Kidney capillary endothelial cell (primary cell): ENCODE measurements at regions not wholly inside any gene's neighbourhood (a gene's known extent, or its start where the extent isn't known, plus 50 kb on each side); places are given as distances from the start of the nearest gene placed in this dataset.

Source experiments
- DNase-seq: peaks from one replicate; pipeline ENCODE4 v3.0.0-alpha.2; 2018; ENCODE audit warnings: low spot score

DNA sequence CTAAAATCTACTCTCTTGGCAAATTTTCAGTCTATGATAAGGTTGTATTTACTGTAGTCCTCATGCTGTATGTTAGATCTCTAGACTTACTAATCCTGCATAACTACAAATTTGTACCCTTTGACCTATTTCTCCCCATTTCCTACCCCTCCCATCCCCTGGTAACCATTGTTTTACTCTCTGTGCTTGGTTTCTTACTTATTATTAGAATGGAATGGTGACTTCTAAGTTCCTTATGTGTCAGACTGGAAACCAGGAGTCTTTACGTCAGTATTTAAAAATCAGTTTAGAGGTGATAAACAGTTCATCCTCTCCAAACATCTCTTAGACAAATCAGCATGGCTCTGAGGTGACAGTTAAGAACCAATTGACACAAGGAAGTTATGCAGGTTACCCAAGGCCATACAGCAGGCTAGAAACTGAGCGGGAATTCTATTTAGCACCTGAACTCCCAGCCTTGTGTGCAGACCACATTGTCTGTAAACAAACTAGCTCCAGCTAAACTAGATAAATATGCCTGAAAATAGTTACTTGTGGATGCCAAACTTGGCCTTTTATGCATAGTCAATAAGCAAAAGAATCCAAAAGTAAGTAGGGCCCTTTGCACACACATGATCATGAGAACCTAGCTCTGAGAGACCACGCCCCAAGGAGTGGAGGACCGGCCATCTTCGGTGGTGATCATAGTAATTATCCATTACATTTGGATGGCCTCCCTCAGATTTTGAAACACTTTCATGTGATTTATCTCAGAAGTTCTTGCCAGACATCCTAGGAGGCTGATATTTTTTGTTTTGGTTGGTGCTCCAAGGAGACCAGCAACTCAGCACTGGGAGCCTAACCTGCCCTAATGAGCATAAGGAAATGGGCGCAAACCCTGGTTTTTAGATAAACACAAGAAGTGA is 72.3 kb upstream of the BOC start:
- DNase-seq: no peak

DNA sequence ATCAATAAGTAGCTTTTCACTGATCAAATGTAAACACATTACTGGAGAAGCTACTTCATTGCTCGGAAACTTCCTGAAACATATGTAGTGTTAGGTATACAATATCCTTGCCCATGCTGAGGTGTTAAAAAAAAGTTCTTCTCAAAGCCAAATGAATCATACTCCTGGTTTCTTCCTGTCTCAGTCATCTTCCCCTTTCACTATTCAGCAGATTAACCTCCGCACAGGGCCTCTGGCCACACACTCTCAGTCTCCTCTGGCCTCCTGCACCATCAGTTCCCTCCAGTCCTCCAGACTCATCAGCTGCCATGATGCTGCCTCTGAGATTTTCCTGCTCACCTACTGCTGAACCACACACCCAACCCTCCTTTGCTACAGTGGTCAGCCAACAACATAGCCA is 70.5 kb upstream of the BOC start:
- peak; percentile 82 for DNase-seq

DNA sequence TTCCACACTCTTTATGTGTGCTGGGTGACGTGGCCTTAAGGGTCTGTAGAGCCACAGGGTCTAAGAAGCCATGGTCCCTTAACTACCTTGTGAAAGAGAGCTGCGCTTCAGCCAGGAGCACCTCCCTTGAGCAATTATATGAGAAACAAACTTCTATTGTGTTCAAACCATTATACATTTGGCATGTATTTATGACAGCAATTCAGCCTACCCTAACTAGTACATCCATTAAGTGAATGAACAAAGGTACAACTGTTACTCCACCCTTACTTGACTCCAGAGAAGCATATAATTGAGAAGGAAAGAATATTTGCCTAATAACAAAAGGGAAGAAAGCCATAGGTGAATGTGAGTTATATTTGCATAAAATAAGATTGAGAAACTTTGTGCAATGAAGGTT is 69.8 kb upstream of the BOC start:
- no peak for DNase-seq

DNA sequence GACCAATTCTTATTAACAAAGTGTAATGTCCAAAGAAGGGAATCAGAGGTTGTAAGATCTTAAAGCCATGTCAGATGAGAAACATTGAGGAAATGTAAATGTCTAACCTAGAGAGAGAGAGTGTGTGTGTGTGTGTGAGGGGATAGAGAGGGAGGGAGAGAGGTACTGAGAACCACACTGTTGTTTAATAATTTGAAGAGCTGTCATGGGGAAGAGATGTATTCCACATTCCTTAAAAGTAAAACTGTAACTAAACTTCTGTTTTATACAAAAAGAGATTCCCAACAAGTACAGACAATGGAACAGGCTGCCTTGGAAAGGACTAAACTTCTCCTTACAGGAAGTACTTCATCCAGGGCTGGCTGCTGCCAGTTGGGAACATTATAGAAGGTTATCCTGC is 68.9 kb upstream of the BOC start:
- no peak for DNase-seq

DNA sequence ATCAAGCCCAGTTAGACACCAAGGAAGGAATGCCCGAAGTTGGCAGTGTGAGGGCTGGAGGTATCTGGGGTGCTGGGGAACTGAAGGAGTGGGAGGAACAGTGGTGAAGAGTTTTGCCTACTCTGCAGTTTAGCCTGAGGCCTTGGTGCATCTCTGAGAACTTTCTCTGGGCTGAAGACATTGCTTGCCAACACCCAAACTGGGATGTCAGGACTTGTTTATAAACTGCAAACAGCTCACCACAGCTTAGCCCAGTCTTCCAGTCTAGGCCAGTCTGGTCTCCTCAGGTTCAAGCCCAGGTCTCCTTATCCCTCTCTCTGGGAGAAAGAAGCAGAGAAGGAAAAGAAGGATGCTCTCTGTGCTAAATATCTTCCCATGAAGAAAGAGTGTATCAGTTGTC is 68.0 kb upstream of the BOC start:
- no peak for DNase-seq

DNA sequence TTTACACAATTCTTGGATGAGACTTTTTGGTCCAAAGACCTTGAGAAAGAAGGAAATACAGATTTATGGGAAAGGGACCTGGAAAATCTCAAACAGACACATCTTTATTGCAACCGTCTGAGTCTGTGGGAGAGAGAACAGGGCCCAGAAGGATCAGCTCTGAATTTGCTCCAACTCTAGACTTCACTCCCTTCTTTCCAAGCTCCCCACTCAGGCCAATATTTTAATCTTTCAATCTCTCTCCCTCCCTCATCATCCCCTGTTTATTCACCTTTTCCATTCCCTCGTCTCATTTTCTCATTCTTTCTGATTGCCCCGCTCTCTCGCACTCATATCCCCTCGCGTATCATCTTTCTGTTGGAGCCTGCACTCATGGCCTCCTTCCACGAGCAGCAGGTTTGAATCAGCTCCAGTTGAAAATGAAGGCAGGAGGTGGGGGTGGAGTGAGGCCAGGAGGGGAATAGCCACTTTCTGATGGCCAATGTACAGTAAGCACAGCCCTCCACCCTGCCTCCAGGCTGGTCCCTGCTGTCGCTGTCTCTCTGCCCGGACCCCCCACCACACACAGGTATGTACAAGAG is 63.6 kb upstream of the BOC start:
- DNase-seq: no peak

DNA sequence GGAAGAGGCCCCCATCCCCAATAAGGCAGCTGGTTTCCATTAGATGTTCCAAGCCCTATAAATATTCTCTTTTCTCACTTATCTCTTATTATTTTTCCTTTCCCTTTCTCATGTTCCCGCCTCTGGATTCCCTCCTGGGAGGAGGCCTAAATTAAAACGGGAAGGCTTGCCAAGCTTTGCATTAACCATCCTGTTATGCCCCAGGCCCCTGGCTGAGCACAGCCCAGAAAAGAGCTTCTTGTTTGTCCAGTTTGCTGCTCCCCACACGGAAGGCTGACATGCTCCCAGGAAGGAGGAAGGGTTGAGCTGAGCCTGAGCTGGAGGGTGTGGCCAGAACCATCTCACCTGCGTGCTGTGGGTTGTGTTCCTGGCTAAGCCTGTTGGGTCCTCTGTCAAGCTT is 63.1 kb upstream of the BOC start:
- no peak for DNase-seq

DNA sequence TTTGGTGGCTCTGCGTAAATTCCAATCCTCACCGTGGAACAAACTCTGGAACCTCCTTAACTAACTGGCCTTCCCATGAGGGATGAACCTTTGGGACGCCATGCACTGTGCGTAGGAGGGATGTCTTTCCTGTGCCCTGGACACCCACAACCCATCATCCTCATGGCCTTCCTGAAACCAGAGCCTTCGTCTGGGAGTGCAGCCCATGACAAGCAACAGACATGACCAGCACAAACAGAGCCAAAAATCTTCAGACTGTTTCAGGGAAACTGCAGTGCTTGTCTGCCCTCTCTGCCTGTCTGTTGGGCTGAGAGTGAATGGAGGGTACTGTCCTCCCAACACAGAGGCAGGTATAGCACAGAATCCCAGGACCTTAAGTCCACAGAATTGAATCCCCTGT is 61.1 kb upstream of the BOC start:
- DNase-seq: no peak

DNA sequence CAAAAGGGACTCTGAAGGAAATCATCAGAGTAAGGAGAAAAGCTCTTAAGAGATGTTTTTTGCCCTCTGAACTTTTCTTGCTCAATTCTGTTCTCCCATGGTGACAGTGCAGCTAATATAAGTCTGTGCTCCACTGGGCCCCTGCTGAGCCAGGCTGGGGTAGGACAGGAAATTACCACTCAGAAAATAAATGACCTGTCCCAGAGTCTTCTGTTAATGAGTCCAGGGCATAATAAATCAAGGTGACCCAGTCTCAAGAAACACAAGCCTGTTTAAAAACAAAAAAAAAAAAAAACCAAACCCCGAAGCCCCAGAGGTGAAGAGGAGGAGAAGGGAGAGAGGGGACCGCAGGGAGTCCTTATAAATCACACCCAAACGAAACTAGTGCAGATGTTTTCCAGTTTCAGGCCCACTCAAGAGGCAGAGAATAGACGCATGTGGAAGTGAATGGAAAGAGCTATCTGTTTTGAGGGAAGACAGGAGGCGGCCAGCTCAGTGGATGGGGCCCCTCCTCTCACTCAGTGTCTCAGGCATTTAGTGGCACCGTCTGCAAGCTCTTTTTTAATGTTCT is 59.8 kb upstream of the BOC start:
- DNase-seq: peak; percentile 48

DNA sequence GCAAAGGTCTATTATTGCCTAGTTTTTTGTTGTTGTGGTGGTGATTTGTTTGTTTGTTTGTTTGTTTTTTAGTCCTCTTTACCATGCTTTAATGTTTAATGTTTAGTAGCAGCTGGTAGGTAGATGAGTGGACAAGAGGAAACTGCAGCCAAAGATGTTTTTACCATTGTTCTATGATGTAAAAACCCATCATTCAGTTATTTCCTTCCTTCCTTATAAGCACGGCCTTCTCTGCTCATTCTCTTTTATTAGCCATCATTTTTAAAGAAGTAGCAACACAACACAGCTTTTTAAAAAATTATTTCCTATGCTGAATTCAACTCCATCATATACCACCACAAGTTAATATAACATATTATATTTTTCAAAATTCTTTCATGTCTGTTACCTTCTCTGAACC is 58.5 kb upstream of the BOC start:
- DNase-seq: peak; percentile 55

DNA sequence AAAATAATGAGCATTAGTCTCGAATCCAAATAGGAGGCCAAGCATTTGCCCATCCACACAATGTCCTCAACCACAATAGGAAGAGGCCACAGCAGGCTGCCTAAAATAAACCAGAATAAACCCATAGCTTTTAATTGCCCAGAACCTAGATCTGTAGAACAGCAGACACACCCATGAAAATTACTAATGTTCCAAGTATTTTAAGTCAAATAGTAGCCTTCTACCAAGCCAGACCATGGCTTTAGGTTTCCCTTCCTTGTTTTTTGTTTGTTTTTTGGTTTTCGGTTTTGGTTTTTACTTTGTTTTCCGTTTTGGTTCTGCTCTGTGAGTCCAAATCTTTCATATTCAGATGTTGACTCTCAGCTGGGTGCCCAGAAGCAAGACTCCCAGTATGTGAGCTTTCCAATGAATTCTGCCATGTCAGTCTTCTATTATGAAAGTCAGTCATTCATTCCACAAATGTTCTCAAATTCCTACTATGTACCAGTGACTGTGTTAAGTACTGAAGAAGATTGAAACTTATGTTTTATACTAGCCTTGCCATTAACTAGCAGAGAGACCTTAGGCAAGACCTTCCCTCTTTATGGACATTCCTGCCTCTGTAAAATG is 57.8 kb upstream of the BOC start:
- DNase-seq: no peak

DNA sequence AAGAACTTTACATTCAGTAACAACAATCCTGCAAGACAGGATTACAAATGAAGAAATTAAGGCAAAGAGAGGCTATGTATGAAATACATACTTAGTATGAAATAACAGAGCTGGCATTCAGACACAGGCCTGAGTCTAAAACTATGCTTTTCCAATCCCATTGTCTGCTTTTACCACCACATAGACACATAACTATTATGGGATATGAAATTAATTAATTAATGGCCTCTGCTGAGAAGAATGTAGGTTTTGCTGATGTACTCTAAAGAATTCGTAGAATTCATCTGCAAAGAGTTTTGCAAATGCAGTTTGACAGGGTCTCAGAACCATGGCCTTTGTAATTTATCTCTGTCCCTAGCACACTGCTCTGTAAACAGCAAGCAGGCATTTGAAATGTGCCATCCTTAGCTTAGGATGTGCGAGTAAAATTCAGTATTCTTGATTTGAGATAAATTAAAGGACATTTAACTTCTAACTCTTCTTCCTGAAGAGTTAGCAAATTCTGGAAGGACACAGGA is 54.5 kb upstream of the BOC start:
- DNase-seq: no peak

DNA sequence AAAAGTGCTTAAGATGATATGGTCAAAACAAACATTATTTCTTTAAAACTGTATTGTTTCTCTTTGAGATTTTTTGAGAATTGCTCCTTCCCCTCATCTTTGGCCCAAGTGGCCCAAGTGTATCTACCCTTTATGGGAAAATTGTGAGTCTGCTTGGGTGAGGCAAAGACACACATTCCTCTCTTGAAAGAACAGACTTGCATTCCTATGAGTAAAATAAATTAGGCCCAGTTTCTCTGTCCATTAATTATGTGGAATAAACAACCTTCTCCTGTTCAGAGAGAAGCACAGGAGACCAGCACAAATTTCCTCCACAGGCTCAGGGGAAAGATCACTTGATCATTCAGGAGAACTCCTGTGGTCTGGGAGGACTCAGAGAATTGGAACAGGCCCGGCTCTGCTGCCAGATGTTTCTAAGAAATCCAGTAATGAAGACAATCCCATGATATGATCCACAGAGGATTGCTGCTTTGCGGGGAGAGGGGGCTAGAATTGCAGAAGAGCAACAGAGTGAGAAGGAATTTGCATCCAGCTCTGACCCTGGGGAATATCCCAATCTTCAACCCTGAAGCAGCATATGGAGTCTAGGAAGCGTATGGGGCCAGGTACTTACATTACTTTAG is 53.8 kb upstream of the BOC start:
- DNase-seq: no peak

DNA sequence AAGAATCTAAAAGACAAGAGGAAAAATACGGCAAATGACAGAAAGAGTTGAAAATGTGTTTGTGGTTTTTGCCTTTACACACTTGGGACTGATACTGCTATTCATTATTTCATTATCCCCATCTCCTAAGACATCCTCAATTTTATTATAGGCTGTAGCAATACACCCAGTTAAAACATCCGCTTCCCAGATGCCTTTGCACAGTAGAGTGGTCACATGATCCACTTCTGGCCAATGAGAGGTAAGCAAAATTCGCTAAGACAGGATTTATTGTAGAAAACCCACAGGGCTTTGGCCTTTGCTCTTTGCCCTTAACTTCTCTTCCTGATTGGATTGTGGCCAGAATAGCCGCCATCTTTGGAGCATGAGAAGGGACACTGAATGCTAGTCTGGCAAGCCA is 53.2 kb upstream of the BOC start:
- no peak for DNase-seq
